Lung (tissue), 11 donors: ENCODE measurements at regions not wholly inside any gene's neighbourhood (a gene's known extent, or its start where the extent isn't known, plus 50 kb on each side); places are given as distances from the start of the nearest gene placed in this dataset.
"Not testable (repeated sequence)": the region's sequence is repeated elsewhere in the genome, so short reads cannot be mapped to it uniquely, and the experiment has no call there.

ENCODE experiments used
- ATAC-seq: fragments of 200-7000 bp; cut with Tn5 transposase; one replicate; pipeline ENCODE4 v1.9.1; 2020; ENCODE audit warnings: moderate number of reproducible peaks; ENCODE audit not compliant: insufficient read depth, low FRiP score
- DNase-seq, 3 donors: peaks; one replicate each; pipeline ENCODE4 v3.0.0-alpha.2; 2013 to 2017
- H3K27ac ChIP-seq, 2 donors: one replicate each; pipeline ENCODE4 v1.5.1; 2013; ENCODE audit warnings: mild to moderate bottlenecking in 2 of 2, moderate library complexity in 2 of 2, control low read depth in 1 of 2, inconsistent platforms in 1 of 2, low read depth in 1 of 2, low read length in 1 of 2
- H3K27me3 ChIP-seq, 3 donors: one replicate each; pipeline ENCODE4 v1.5.1; 2013; ENCODE audit warnings: low read length in 2 of 3; ENCODE audit not compliant: control insufficient read depth in 3 of 3, insufficient read depth in 3 of 3
- H3K36me3 ChIP-seq, 4 donors: one replicate each; pipeline ENCODE4 v1.5.1; 2013; ENCODE audit warnings: low read length in 4 of 4, mild to moderate bottlenecking in 1 of 4, moderate library complexity in 1 of 4; ENCODE audit not compliant: control insufficient read depth in 4 of 4, insufficient read depth in 4 of 4
- H3K4me1 ChIP-seq, 5 donors: one replicate each; pipeline ENCODE4 v1.5.1; 2013; ENCODE audit warnings: low read length in 5 of 5, mild to moderate bottlenecking in 2 of 5, moderate library complexity in 1 of 5; ENCODE audit not compliant: control insufficient read depth in 5 of 5, insufficient read depth in 5 of 5
- H3K4me3 ChIP-seq: one replicate; pipeline ENCODE4 v1.5.1; 2013; ENCODE audit warnings: mild to moderate bottlenecking, control low read depth, moderate library complexity
- H3K9ac ChIP-seq, 2 donors: one replicate each; pipeline ENCODE4 v1.5.1; 2013; ENCODE audit warnings: low read length in 2 of 2, control low read depth in 1 of 2; ENCODE audit not compliant: insufficient read depth in 1 of 2
- H3K9me3 ChIP-seq, 4 donors: one replicate each; pipeline ENCODE4 v1.5.1; 2013; ENCODE audit warnings: low read length in 3 of 4, mild to moderate bottlenecking in 1 of 4, moderate library complexity in 1 of 4; ENCODE audit not compliant: control insufficient read depth in 4 of 4, insufficient read depth in 3 of 4
- WGBS, 2 donors: extraction: QIAGEN DNeasy Blood & Tissue Kit; methylation state at CpG; one replicate each; pipeline ENCODE4 v1.1.7; 2013; 5-methylcytosine and 5-hydroxymethylcytosine counted together
- TF ChIP-seq, protein P1 (sequence below): IDR thresholded peaks from 2 replicates; pipeline ENCODE4 v1.5.1; 2012; ENCODE audit warnings: mild to moderate bottlenecking; ENCODE audit errors: control extremely low read depth, extremely low read depth
- donor health status: control.
- donor health status: control.
- donor health status: Bipolar disorder and iron deficiency.
- donor health status: healthy.
- donor health status: DM: yes; HTN: yes; CAD: no.

DNA sequence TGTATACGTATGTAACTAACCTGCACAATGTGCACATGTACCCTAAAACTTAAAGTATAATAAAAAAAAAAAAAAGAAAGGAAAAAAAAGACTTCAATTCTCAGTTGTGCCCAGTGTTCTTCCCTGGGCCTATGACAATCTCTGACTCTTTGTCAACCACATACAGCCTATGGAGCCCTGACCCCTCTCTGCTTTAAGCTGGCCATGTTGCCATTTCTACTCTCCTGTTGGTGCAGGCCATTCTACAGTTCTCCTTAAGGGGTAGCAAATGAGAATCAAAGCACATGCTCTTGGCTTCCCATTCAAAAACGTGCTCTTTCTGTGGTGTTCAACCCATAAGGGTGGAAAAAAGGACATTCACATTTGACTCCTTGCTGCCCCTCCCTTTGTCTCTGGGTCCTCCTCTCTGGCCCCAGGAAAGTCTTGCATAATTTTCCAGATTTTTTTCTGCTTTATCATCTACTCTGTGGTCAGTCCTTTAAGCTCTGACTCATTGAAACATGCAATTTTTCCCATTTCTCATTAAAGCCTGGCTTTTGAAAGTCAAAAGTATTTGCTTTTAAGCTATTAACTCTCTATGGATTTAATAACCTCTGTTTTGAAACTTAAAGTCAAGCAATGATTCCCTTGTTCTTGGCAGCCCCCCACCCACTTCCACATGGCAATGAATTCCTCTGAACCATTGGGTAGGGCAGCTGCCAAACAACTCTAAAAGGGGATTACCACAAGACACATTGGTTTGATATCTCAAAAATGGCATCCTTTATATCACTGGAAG is 208.6 kb upstream of the MCHR2 start:
- WGBS, 2 donors: 64 to 70% methylated on average over 2 of the region's 2 CpGs
- no peak overlapping the region for H3K27ac ChIP-seq
- H3K27me3 ChIP-seq: no peaks in the 10 kb centered on the region
- ATAC-seq: peak; percentile 58
- H3K9me3 ChIP-seq: no peaks in the 10 kb centered on the region
- H3K9ac ChIP-seq: no peak overlapping the region
- no peaks in the 10 kb centered on the region for H3K4me1 ChIP-seq
- H3K4me3 ChIP-seq: no peak overlapping the region
- H3K36me3 ChIP-seq: no peaks in the 10 kb centered on the region
- TF ChIP-seq, protein P1, sequence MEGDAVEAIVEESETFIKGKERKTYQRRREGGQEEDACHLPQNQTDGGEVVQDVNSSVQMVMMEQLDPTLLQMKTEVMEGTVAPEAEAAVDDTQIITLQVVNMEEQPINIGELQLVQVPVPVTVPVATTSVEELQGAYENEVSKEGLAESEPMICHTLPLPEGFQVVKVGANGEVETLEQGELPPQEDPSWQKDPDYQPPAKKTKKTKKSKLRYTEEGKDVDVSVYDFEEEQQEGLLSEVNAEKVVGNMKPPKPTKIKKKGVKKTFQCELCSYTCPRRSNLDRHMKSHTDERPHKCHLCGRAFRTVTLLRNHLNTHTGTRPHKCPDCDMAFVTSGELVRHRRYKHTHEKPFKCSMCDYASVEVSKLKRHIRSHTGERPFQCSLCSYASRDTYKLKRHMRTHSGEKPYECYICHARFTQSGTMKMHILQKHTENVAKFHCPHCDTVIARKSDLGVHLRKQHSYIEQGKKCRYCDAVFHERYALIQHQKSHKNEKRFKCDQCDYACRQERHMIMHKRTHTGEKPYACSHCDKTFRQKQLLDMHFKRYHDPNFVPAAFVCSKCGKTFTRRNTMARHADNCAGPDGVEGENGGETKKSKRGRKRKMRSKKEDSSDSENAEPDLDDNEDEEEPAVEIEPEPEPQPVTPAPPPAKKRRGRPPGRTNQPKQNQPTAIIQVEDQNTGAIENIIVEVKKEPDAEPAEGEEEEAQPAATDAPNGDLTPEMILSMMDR: no peak
- DNase-seq: no peak

DNA sequence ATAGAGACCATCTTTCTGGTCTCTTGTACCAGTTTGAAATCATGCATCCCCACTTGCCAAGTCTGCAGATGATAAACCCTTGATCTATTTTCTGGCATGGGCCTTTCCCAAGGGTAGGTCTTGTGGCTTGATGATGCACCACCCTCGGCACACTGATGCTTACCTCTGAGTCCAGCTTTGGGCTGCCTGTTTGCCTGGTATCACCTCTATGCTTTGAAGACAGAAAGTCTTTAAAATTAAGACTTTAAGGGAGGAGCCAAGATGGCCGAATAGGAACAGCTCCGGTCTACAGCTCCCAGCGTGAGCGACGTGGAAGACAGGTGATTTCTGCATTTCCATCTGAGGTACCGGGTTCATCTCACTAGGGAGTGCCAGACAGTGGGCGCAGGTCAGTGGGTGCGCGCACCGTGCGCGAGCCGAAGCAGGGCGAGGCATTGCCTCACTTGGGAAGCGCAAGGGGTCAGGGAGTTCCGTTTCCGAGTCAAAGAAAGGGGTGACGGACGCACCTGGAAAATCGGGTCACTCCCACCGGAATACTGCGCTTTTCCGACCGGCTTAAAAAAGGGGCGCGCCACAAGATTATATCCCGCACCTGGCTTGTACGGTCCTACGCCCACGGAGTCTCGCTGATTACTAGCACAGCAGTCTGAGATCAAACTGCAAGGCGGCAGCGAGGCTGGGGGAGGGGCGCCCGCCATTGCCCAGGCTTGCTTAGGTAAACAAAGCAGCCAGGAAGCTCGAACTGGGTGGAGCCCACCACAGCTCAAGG is 202.4 kb upstream of the MCHR2 start:
- not testable (repeated sequence) for H3K9me3 ChIP-seq, H3K36me3 ChIP-seq, ATAC-seq, DNase-seq, H3K9ac ChIP-seq, H3K4me3 ChIP-seq, H3K27ac ChIP-seq, H3K4me1 ChIP-seq, H3K27me3 ChIP-seq
- WGBS, 2 donors: 92 to 93% methylated on average over 24 to 35 of the region's 37 CpGs

- 85% methylated on average over 2 of the region's 2 CpGs for WGBS, 2 donors
- not testable (repeated sequence) for H3K4me1 ChIP-seq, H3K9ac ChIP-seq, H3K27ac ChIP-seq, H3K9me3 ChIP-seq, ATAC-seq, H3K36me3 ChIP-seq, H3K27me3 ChIP-seq, H3K4me3 ChIP-seq, DNase-seq
Observed at GRCh38 chr6:100195244-100195643, 201.2 kb upstream of the MCHR2 start.

GRCh38 chr6:100194535-100194934 is 200.5 kb upstream of the MCHR2 start:
- TF ChIP-seq, protein P1: no peak

More at GRCh38 chr6:100194535-100194934, 200.5 kb upstream of the MCHR2 start:
- H3K27me3 ChIP-seq: no peaks in the 10 kb centered on the region
- DNase-seq (peak in 1 of 3 donors; percentile 12), ATAC-seq (no peak)
- H3K4me3 ChIP-seq: no peak overlapping the region
- H3K9me3 ChIP-seq: peaks cover 0 to 2% (median 0%) of the 10 kb centered on the region in 4 donors
- H3K27ac ChIP-seq: no peak overlapping the region
- 55 to 62% methylated on average over 3 of the region's 3 CpGs for WGBS, 2 donors
- no peak overlapping the region for H3K9ac ChIP-seq
- no peaks in the 10 kb centered on the region for H3K36me3 ChIP-seq
- no peaks in the 10 kb centered on the region for H3K4me1 ChIP-seq
